HG03060 (cell line): ENCODE measurements at regions not wholly inside any gene's neighbourhood (a gene's known extent, or its start where the extent isn't known, plus 50 kb on each side); places are given as distances from the start of the nearest gene placed in this dataset.
"Not testable (repeated sequence)": the region's sequence is repeated elsewhere in the genome, so short reads cannot be mapped to it uniquely, and the experiment has no call there.

ENCODE experiments used
- ATAC-seq: cut with Tn5 transposase; IDR thresholded peaks from one replicate; pipeline ENCODE4 v1.9.1; 2021; ENCODE audit warnings: low read depth, moderate number of reproducible peaks; ENCODE audit not compliant: unreplicated experiment

GRCh38 chr6:82780334-82780733, 285.3 kb downstream of the UBE3D start:
- ATAC-seq: no peak

- ATAC-seq: no peak
Measured at GRCh38 chr6:82781620-82782204, 283.9 kb downstream of the UBE3D start.

- ATAC-seq: no peak
Measured at GRCh38 chr6:82783587-82784236, 281.9 kb downstream of the UBE3D start.

GRCh38 chr6:82785206-82785605, 280.4 kb downstream of the UBE3D start:
- ATAC-seq: no peak

- no peak for ATAC-seq
Measured at GRCh38 chr6:82786248-82786647, 279.4 kb downstream of the UBE3D start.

- ATAC-seq: no peak
Measured at GRCh38 chr6:82795940-82796339, 269.7 kb downstream of the UBE3D start.

GRCh38 chr6:82801083-82801482, 264.6 kb downstream of the UBE3D start:
- no peak for ATAC-seq

GRCh38 chr6:82816243-82816642, 249.4 kb downstream of the UBE3D start:
- ATAC-seq: not testable (repeated sequence)

- ATAC-seq: no peak
Measured at GRCh38 chr6:82818727-82819126, 246.9 kb downstream of the UBE3D start.

- ATAC-seq: no peak
Measured at GRCh38 chr6:82823361-82823760, 242.3 kb downstream of the UBE3D start.

GRCh38 chr6:82832811-82833210, 232.8 kb downstream of the UBE3D start:
- no peak for ATAC-seq

- ATAC-seq: no peak
Measured at GRCh38 chr6:82833481-82833880, 232.2 kb downstream of the UBE3D start.

- ATAC-seq: no peak
Measured at GRCh38 chr6:82836022-82836575, 229.5 kb downstream of the UBE3D start.

GRCh38 chr6:82840571-82840970, 225.1 kb downstream of the UBE3D start:
- ATAC-seq: no peak

GRCh38 chr6:82841309-82841708, 224.3 kb downstream of the UBE3D start:
- ATAC-seq: no peak
